Neural crest cell (in vitro differentiated cells): ENCODE measurements at regions not wholly inside any gene's neighbourhood (a gene's known extent, or its start where the extent isn't known, plus 50 kb on each side); places are given as distances from the start of the nearest gene placed in this dataset.

Experiments
- DNase-seq: peaks from one replicate; pipeline ENCODE4 v3.0.0; 2021; ENCODE audit warnings: low read depth, mixed read lengths, low spot score
- H3K27ac Mint-ChIP-seq: one replicate; pipeline ENCODE4 v1.8.0; 2021; ENCODE audit warnings: mild to moderate bottlenecking, mixed read lengths; ENCODE audit not compliant: unreplicated experiment
- H3K27me3 Mint-ChIP-seq: 2 replicates; pipeline ENCODE4 v1.8.0; 2021; ENCODE audit warnings: low read depth, mild to moderate bottlenecking, mixed read lengths
- H3K36me3 Mint-ChIP-seq: 2 replicates; pipeline ENCODE4 v1.8.0; 2021; ENCODE audit warnings: low read depth, mild to moderate bottlenecking, mixed read lengths
- H3K4me1 Mint-ChIP-seq: 2 replicates; pipeline ENCODE4 v1.8.0; 2021; ENCODE audit warnings: mixed read lengths
- H3K4me3 Mint-ChIP-seq: one replicate; pipeline ENCODE4 v1.8.0; 2021; ENCODE audit warnings: mild to moderate bottlenecking, mixed read lengths
- H3K9me3 Mint-ChIP-seq: 2 replicates; pipeline ENCODE4 v1.8.0; 2021; ENCODE audit warnings: mixed read lengths
- CTCF ChIP-seq: fragments of 200-600 bp; sonication (generic); conservative IDR thresholded peaks from 2 replicates; pipeline ENCODE4 v1.5.0; 2021; ENCODE audit warnings: antibody characterized with exemption, mild to moderate bottlenecking

GRCh38 chr4:108393890-108394472, 225.2 kb upstream of the LEF1 start:
- Mint-ChIP-seq H3K9me3 (no peaks in the 10 kb centered on the region), H3K27me3 (no peaks in the 10 kb centered on the region), H3K4me3 (peak overlapping the region; percentile 3), H3K36me3 (no peaks in the 10 kb centered on the region), H3K4me1 (peaks cover 34% of the 10 kb centered on the region), H3K27ac (no peak overlapping the region)
- no peak for DNase-seq
- TF ChIP-seq CTCF = no peak

GRCh38 chr4:108391701-108392455, 223.1 kb upstream of the LEF1 start:
- H3K27me3 Mint-ChIP-seq = no peaks in the 10 kb centered on the region
- H3K4me3 Mint-ChIP-seq = no peak overlapping the region
- no peaks in the 10 kb centered on the region for H3K36me3 Mint-ChIP-seq
- no peak for DNase-seq
- H3K27ac Mint-ChIP-seq = no peak overlapping the region
- no peaks in the 10 kb centered on the region for H3K9me3 Mint-ChIP-seq
- peaks cover 36% of the 10 kb centered on the region for H3K4me1 Mint-ChIP-seq
- TF ChIP-seq CTCF = no peak

- Mint-ChIP-seq H3K27me3 (peaks cover 2% of the 10 kb centered on the region), H3K4me1 (peaks cover 17% of the 10 kb centered on the region), H3K27ac (no peak overlapping the region), H3K9me3 (no peaks in the 10 kb centered on the region), H3K36me3 (no peaks in the 10 kb centered on the region), H3K4me3 (no peak overlapping the region)
- no peak for TF ChIP-seq CTCF
- no peak for DNase-seq
Observed at GRCh38 chr4:108385076-108385475, 216.3 kb upstream of the LEF1 start.

GRCh38 chr4:108384544-108384943, 215.8 kb upstream of the LEF1 start:
- peaks cover 2% of the 10 kb centered on the region for H3K27me3 Mint-ChIP-seq
- H3K27ac Mint-ChIP-seq = no peak overlapping the region
- H3K9me3 Mint-ChIP-seq = no peaks in the 10 kb centered on the region
- peaks cover 20% of the 10 kb centered on the region for H3K4me1 Mint-ChIP-seq
- H3K36me3 Mint-ChIP-seq = no peaks in the 10 kb centered on the region
- no peak for TF ChIP-seq CTCF
- DNase-seq = no peak
- H3K4me3 Mint-ChIP-seq = no peak overlapping the region

GRCh38 chr4:108383157-108383556, 214.4 kb upstream of the LEF1 start:
- peaks cover 2% of the 10 kb centered on the region for H3K27me3 Mint-ChIP-seq
- no peak overlapping the region for H3K27ac Mint-ChIP-seq
- no peak for TF ChIP-seq CTCF
- peaks cover 14% of the 10 kb centered on the region for H3K4me1 Mint-ChIP-seq
- no peaks in the 10 kb centered on the region for H3K9me3 Mint-ChIP-seq
- H3K4me3 Mint-ChIP-seq = no peak overlapping the region
- H3K36me3 Mint-ChIP-seq = no peaks in the 10 kb centered on the region
- DNase-seq = no peak
